HG03280 (cell line): ENCODE measurements at regions not wholly inside any gene's neighbourhood (a gene's known extent, or its start where the extent isn't known, plus 50 kb on each side); places are given as distances from the start of the nearest gene placed in this dataset.

Source experiments
- ATAC-seq: cut with Tn5 transposase; IDR thresholded peaks from one replicate; pipeline ENCODE4 v1.9.1; 2021; ENCODE audit warnings: mild to moderate bottlenecking, moderate library complexity; ENCODE audit not compliant: unreplicated experiment

- ATAC-seq = peak; percentile 45
These were observed 231.2 kb upstream of the PLEKHG7 start for GRCh38 chr12:92471551-92471950.

GRCh38 chr12:92470608-92471021 lies 232.2 kb upstream of the PLEKHG7 start:
- no peak for ATAC-seq

GRCh38 chr12:92469837-92470236 lies 233.0 kb upstream of the PLEKHG7 start:
- ATAC-seq = no peak

GRCh38 chr12:92468358-92469020 lies 234.3 kb upstream of the PLEKHG7 start:
- ATAC-seq = no peak

GRCh38 chr12:92467886-92468285 lies 234.9 kb upstream of the PLEKHG7 start:
- ATAC-seq = no peak

GRCh38 chr12:92466391-92467305 lies 236.1 kb upstream of the PLEKHG7 start:
- ATAC-seq = peak; percentile 43

- no peak for ATAC-seq
These were observed 236.9 kb upstream of the PLEKHG7 start for GRCh38 chr12:92465786-92466295.

GRCh38 chr12:92464911-92465310 lies 237.9 kb upstream of the PLEKHG7 start:
- ATAC-seq = no peak

GRCh38 chr12:92463171-92463570 lies 239.6 kb upstream of the PLEKHG7 start:
- ATAC-seq = no peak

GRCh38 chr12:92462527-92462926 lies 240.3 kb upstream of the PLEKHG7 start:
- ATAC-seq = no peak

GRCh38 chr12:92462049-92462448 lies 240.7 kb upstream of the PLEKHG7 start:
- peak; percentile 33 for ATAC-seq

- no peak for ATAC-seq
These were observed 242.9 kb upstream of the PLEKHG7 start for GRCh38 chr12:92459850-92460249.

GRCh38 chr12:92458996-92459395 lies 243.8 kb upstream of the PLEKHG7 start:
- no peak for ATAC-seq

- ATAC-seq = no peak
These were observed 245.2 kb upstream of the PLEKHG7 start for GRCh38 chr12:92457458-92458180.

GRCh38 chr12:92452763-92453162 lies 250.0 kb upstream of the PLEKHG7 start:
- ATAC-seq = no peak

GRCh38 chr12:92446083-92446460 lies 256.7 kb upstream of the PLEKHG7 start:
- peak; percentile 7 for ATAC-seq

GRCh38 chr12:92445253-92446082 lies 257.3 kb upstream of the PLEKHG7 start:
- peak; percentile 81 for ATAC-seq

GRCh38 chr12:92444763-92445162 lies 258.0 kb upstream of the PLEKHG7 start:
- ATAC-seq = peak; percentile 43

- ATAC-seq = no peak
These were observed 260.0 kb upstream of the PLEKHG7 start for GRCh38 chr12:92442782-92443181.

- ATAC-seq = no peak
These were observed 262.7 kb upstream of the PLEKHG7 start for GRCh38 chr12:92440072-92440471.
